KOPT-K1 (cell line): ENCODE measurements at regions not wholly inside any gene's neighbourhood (a gene's known extent, or its start where the extent isn't known, plus 50 kb on each side); places are given as distances from the start of the nearest gene placed in this dataset.

ENCODE experiments used
- H3K27ac ChIP-seq: fragments of 200-600 bp; sonication (generic); 2 replicates; pipeline ENCODE4 v1.5.1; 2016; ENCODE audit warnings: antibody characterized with exemption, mild to moderate bottlenecking, low read depth, low read length; ENCODE audit not compliant: poor library complexity, severe bottlenecking
- H3K36me3 ChIP-seq: fragments of 200-600 bp; sonication (generic); 2 replicates; pipeline ENCODE4 v1.5.1; 2017; ENCODE audit warnings: antibody characterized with exemption, mild to moderate bottlenecking, low read length, moderate library complexity; ENCODE audit not compliant: insufficient read depth
- H3K9me3 ChIP-seq: fragments of 200-600 bp; sonication (generic); 2 replicates; pipeline ENCODE4 v1.5.1; 2017; ENCODE audit warnings: antibody characterized with exemption, low read length, mild to moderate bottlenecking; ENCODE audit not compliant: insufficient read depth, poor library complexity, severe bottlenecking

DNA sequence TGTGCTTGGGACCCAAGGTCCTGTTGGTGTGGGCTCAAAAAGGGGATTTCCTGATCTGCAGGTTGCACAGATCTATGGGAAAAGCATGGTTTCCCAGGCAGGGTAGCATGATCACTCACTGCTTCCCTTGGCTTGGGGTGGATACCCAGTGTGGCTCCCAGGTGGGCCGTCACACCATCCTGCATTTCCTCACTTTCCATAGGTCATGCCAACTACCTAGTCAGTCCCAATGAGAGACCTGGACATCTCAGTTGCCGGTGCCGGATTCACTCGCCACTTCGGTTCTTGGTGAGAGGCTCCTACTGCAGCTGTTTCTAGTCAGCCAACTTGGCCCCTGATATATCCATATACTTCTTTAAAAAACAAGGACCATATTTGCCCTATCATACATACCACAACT lies 503.0 kb downstream of the PCDH17 start:
- Histone ChIP-seq H3K27ac (no peak overlapping the region), H3K36me3 (no peaks in the 10 kb centered on the region), H3K9me3 (peaks cover 9% of the 10 kb centered on the region)

DNA sequence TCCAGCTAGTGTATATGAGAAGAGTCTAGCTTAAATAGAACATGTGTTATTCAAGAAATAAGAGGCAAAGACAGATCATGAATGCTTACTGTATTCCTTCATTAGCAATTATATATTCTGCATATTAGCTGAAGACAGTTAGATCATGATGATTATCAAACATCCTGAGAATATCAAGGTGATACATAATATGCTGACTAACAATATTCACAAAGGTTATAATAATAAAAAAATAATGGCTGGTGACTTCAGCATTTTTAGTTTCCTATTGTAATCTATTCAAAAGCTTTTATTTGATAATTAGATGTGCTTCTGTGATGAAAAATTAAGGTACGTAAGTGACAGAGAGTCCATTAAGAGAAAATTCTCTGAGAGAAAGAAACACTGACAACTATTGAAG lies 511.4 kb downstream of the PCDH17 start:
- no peak overlapping the region for H3K27ac ChIP-seq
- no peaks in the 10 kb centered on the region for H3K36me3 ChIP-seq
- no peaks in the 10 kb centered on the region for H3K9me3 ChIP-seq

- no peaks in the 10 kb centered on the region for H3K9me3 ChIP-seq
- no peak overlapping the region for H3K27ac ChIP-seq
- no peaks in the 10 kb centered on the region for H3K36me3 ChIP-seq
Observed at GRCh38 chr13:58144616-58145015, 513.1 kb downstream of the PCDH17 start.

GRCh38 chr13:58151452-58151851 lies 519.9 kb downstream of the PCDH17 start:
- Histone ChIP-seq H3K36me3 (no peaks in the 10 kb centered on the region), H3K9me3 (no peaks in the 10 kb centered on the region), H3K27ac (no peak overlapping the region)

GRCh38 chr13:58160980-58161379 lies 529.4 kb downstream of the PCDH17 start:
- Histone ChIP-seq H3K36me3 (no peaks in the 10 kb centered on the region), H3K9me3 (no peaks in the 10 kb centered on the region), H3K27ac (no peak overlapping the region)

- Histone ChIP-seq H3K27ac (no peak overlapping the region), H3K9me3 (no peaks in the 10 kb centered on the region)
Observed at GRCh38 chr13:58165617-58166016, 534.1 kb downstream of the PCDH17 start.

DNA sequence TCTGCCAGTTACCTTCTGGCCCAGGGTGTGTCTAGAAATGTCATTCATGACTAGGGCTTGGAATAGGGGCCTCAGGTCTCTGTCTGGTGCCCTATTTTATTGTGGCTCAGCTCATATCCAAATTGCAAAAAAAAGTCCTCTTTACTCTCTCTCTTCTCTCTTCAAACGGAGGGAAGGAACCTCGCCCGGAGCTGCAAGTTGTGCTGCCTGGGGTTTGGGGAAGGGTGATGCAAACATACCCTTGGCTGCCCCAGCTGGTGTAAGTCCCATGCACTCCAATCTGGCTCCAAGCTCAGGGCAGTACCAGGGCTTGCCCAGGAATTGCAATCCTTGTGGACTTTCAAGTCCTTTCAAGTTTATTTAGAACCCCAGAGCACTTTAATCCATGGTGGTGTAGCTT lies 549.6 kb downstream of the PCDH17 start:
- no peaks in the 10 kb centered on the region for H3K9me3 ChIP-seq
- H3K27ac ChIP-seq, result no peak overlapping the region
- no peaks in the 10 kb centered on the region for H3K36me3 ChIP-seq

More at GRCh38 chr13:58165617-58166016, 534.1 kb downstream of the PCDH17 start:
- H3K36me3 ChIP-seq, result no peaks in the 10 kb centered on the region

- Histone ChIP-seq H3K27ac (no peak overlapping the region), H3K36me3 (no peaks in the 10 kb centered on the region), H3K9me3 (no peaks in the 10 kb centered on the region)
Observed at GRCh38 chr13:58187881-58188280, 556.3 kb downstream of the PCDH17 start.

- no peaks in the 10 kb centered on the region for H3K36me3 ChIP-seq
- no peak overlapping the region for H3K27ac ChIP-seq
- H3K9me3 ChIP-seq, result no peaks in the 10 kb centered on the region
Observed at GRCh38 chr13:58190577-58190976, 559.0 kb downstream of the PCDH17 start.

GRCh38 chr13:58191754-58192153 lies 560.2 kb downstream of the PCDH17 start:
- Histone ChIP-seq H3K36me3 (no peaks in the 10 kb centered on the region), H3K27ac (no peak overlapping the region), H3K9me3 (no peaks in the 10 kb centered on the region)

DNA sequence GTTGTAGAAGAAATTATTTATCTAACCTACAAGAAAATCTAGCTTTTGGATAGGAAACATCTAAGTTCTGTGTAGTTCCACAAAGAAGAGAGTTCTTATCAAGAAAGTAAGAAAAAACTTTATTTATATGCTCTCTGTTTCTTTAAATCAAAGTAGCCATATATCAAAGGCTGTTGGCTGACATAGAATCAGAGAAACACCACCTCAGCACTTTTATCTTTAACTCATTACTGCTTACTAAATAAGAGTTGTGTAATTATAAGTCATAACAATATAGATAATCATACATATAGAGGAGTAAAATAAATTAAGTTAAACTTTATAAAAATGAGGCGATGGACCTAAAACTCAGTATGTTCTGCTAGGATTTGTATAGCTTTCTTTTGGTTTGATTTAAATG lies 570.6 kb downstream of the PCDH17 start:
- no peaks in the 10 kb centered on the region for H3K9me3 ChIP-seq
- H3K27ac ChIP-seq, result no peak overlapping the region
- no peaks in the 10 kb centered on the region for H3K36me3 ChIP-seq

DNA sequence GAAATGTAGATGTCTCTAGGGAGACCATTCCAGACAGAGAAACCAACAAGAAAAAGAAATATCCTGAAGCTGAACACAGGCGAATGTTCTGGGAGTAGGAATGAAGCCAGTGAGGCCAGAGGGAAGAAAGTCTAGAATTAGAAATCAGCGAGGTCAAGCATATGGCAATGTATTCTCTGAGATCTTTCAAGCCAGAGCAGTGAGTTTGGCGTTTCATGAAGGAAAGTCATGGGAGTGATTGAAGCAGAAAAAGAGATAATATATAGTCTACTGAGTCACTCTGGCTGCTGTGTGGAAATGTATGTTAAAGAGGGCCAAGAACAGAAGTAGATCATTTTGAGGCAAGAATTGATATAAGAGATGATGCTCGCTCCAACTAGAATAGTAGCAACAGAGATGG lies 576.0 kb downstream of the PCDH17 start:
- Histone ChIP-seq H3K27ac (no peak overlapping the region), H3K36me3 (no peaks in the 10 kb centered on the region)

GRCh38 chr13:58235454-58235853 lies 603.9 kb downstream of the PCDH17 start:
- no peaks in the 10 kb centered on the region for H3K9me3 ChIP-seq
- H3K36me3 ChIP-seq, result no peaks in the 10 kb centered on the region
- no peak overlapping the region for H3K27ac ChIP-seq

More for the DNA sequence above, 576.0 kb downstream of the PCDH17 start:
- H3K9me3 ChIP-seq, result no peaks in the 10 kb centered on the region

DNA sequence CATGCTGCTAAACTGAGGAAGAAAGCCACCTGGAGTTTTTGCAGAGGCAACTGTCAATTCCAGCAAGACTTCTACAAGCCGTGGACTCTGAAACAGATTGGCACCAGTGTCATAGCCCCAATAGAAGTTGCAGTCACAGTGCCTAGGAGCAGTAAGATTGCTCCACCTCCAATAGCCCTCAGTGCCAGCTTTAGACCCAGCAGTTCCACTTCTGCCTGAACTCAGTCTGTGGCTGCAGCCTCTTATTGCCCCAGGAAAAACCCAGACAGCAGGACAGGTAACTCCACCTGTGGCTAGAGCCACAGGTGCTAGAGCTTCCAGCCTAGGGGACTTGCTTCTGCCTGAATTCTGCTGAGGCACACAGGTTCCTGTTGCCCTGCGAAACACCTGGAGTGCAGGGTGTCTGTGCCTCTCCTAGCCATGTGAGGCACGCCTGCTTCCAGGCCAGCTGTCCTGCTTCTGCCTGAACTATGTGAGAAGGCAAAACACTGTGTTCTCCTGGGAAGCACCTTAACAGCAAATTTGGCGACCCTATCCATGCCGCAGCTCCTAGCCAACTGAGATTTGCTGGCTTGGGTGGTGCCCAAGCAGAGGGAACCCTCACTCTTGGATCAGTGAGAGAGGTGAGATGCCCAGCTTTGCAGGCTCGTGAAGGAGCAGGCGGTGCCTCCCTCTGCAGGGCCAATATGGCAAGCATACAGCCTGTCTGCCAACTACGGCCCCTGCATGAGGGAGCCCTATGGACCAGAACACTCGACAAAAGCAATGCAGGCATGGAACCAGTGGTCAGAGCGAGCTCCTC lies 607.6 kb downstream of the PCDH17 start:
- Histone ChIP-seq H3K9me3 (no peaks in the 10 kb centered on the region), H3K36me3 (no peaks in the 10 kb centered on the region)

DNA sequence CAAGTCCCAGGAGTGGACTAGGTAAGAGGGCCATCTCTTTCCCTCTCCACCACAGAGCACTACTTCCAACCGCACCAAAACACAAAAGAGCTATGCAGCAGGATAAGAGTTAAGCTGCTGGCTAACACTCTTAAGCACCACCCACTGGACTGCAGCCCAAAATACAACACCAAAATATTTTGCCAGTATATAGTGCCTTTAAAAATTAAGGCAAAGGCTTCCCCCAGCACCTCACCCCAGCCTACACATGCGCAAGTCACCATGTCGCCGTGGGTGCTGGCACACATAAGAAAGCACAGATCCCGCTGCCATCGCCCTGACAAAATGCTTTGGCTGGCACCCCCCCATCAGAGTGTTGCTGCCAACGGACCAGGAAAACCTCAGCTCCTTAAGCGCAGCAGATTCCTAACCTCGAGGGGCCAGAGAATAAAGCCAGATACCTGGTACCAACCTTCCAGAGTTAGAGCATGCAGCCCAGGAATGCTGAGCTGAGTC lies 608.3 kb downstream of the PCDH17 start:
- Histone ChIP-seq H3K36me3 (no peaks in the 10 kb centered on the region), H3K9me3 (no peaks in the 10 kb centered on the region), H3K27ac (no peak overlapping the region)

More for the DNA sequence above, 607.6 kb downstream of the PCDH17 start:
- no peak overlapping the region for H3K27ac ChIP-seq

GRCh38 chr13:58247080-58247479 lies 615.5 kb downstream of the PCDH17 start:
- no peak overlapping the region for H3K27ac ChIP-seq
- H3K9me3 ChIP-seq, result no peaks in the 10 kb centered on the region
- no peaks in the 10 kb centered on the region for H3K36me3 ChIP-seq
